PC-9 (cell line): ENCODE measurements at regions not wholly inside any gene's neighbourhood (a gene's known extent, or its start where the extent isn't known, plus 50 kb on each side); places are given as distances from the start of the nearest gene placed in this dataset.

ENCODE experiments used
- BruUV-seq: library from RNA; stranded (reverse); fragments of 400-500 nt; replicated peaks from 2 replicates; lab custom pipeline; 2021; lab: Mats Ljungman, UMichigan
- CTCF ChIA-PET: fragments of 300-600 bp; sonication (Branson Sonifier 250); formaldehyde crosslinking; loops from one replicate; lab custom pipeline; 2022; ENCODE audit warnings: antibody characterized with exemption; lab: Charles Lee
- POLR2A ChIA-PET: fragments of 300-600 bp; sonication (Branson Sonifier 250); formaldehyde crosslinking; loops from one replicate; lab custom pipeline; 2022; ENCODE audit warnings: antibody characterized with exemption; ENCODE audit not compliant: unreplicated experiment; lab: Charles Lee
- DNase-seq, 2 experiments: peaks; one replicate each; pipeline versions ENCODE4 v3.0.0 to v3.0.0-alpha.2; 2015 to 2022; ENCODE audit warnings: mixed read lengths in 1 of 2
- H2AFZ ChIP-seq: fragments of 200-600 bp; sonication (generic); 2 replicates; pipeline ENCODE4 v1.8.1; 2017; ENCODE audit warnings: antibody characterized with exemption
- H3F3A ChIP-seq: fragments of 200-600 bp; sonication (generic); 2 replicates; pipeline ENCODE4 v1.8.1; 2017; ENCODE audit warnings: antibody characterized with exemption, mild to moderate bottlenecking, low read depth; ENCODE audit not compliant: insufficient read depth
- H3K27ac ChIP-seq: fragments of 200-600 bp; sonication (generic); 2 replicates; pipeline ENCODE4 v1.6.1; 2016; ENCODE audit warnings: mixed run types
- H3K27me3 ChIP-seq: fragments of 200-600 bp; sonication (generic); 2 replicates; pipeline ENCODE4 v1.6.1; 2016; ENCODE audit warnings: low read depth, mixed run types; ENCODE audit not compliant: insufficient read depth
- H3K36me3 ChIP-seq: fragments of 200-600 bp; sonication (generic); 2 replicates; pipeline ENCODE4 v1.6.1; 2016; ENCODE audit warnings: low read depth, mixed run types
- H3K4me1 ChIP-seq: fragments of 200-600 bp; sonication (generic); replicated peaks from 2 replicates; pipeline ENCODE4 v1.6.1; 2016; ENCODE audit warnings: mixed run types; ENCODE audit not compliant: insufficient read depth
- H3K4me2 ChIP-seq: fragments of 200-600 bp; sonication (generic); 2 replicates; pipeline ENCODE4 v1.6.1; 2017; ENCODE audit warnings: mixed run types
- H3K4me3 ChIP-seq: fragments of 200-600 bp; sonication (generic); 2 replicates; pipeline ENCODE4 v1.6.1; 2016; ENCODE audit warnings: mixed run types
- H3K79me2 ChIP-seq: fragments of 200-600 bp; sonication (generic); 2 replicates; pipeline ENCODE4 v1.6.1; 2017; ENCODE audit warnings: low read depth, mixed run types
- H3K9me2 ChIP-seq: fragments of 200-600 bp; sonication (generic); 2 replicates; pipeline ENCODE4 v1.8.1; 2017; ENCODE audit warnings: mild to moderate bottlenecking; ENCODE audit not compliant: insufficient read depth
- H3K9me3 ChIP-seq: fragments of 200-600 bp; sonication (generic); 2 replicates; pipeline ENCODE4 v1.8.1; 2016; ENCODE audit warnings: low read depth; ENCODE audit not compliant: insufficient read depth
- H4K20me1 ChIP-seq: fragments of 200-600 bp; sonication (generic); 2 replicates; pipeline ENCODE4 v1.8.1; 2017; ENCODE audit not compliant: insufficient read depth
- EZH2 ChIP-seq: fragments of 200-600 bp; sonication (generic); IDR thresholded peaks from 2 replicates; pipeline ENCODE4 v1.8.0; 2017; ENCODE audit warnings: antibody characterized with exemption, low read depth
- intact Hi-C: fragments of 100-400 bp; cut with micrococcal nuclease; formaldehyde crosslinking; loops from one replicate; pipeline ENCODE4 v1.10.0; 2022; ENCODE audit not compliant: unreplicated experiment
- TF ChIP-seq, protein P1 (sequence below): fragments of 200-600 bp; sonication (generic); conservative IDR thresholded peaks from 2 replicates; pipeline ENCODE4 v1.6.1; 2017; ENCODE audit warnings: mixed run types, antibody characterized with exemption, mild to moderate bottlenecking, moderate library complexity

DNA sequence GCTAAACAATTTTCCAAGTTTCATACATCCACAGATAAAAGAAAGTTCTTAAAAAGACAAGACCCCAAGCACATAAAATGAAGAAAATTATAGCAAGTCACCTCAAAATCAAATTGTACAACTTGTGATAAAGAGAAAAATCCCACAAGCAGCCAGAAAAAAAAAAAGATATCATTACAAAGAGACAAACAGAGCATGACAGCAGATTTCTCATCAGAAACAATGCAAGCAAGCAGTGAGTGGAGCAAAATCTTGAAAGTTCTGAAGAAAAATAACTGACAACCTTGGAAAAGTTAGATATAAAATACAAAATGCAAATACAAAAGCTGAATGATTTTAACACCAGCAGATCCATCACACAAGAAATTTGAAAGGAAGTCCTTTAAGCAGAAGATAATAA is 194.5 kb upstream of the SOX5 start:
- Histone ChIP-seq H3K79me2 (no peaks in the 10 kb centered on the region), H3K27ac (no peak overlapping the region), H3K4me3 (no peak overlapping the region), H2AFZ (no peak overlapping the region), H3K9me3 (no peaks in the 10 kb centered on the region), H4K20me1 (0 out of 2 replicates have a peak, but pooled peaks cover 3% of the 10 kb centered on the region), H3K9me2 (no peaks in the 10 kb centered on the region), H3K4me1 (no peaks in the 10 kb centered on the region), H3K4me2 (no peak overlapping the region), H3F3A (no peaks in the 10 kb centered on the region), H3K36me3 (no peaks in the 10 kb centered on the region), H3K27me3 (peaks cover 23% of the 10 kb centered on the region; the same call in 1 of the 2 replicates)
- no TSS peak for BruUV-seq
- no peak for TF ChIP-seq EZH2
- TF ChIP-seq, protein P1, sequence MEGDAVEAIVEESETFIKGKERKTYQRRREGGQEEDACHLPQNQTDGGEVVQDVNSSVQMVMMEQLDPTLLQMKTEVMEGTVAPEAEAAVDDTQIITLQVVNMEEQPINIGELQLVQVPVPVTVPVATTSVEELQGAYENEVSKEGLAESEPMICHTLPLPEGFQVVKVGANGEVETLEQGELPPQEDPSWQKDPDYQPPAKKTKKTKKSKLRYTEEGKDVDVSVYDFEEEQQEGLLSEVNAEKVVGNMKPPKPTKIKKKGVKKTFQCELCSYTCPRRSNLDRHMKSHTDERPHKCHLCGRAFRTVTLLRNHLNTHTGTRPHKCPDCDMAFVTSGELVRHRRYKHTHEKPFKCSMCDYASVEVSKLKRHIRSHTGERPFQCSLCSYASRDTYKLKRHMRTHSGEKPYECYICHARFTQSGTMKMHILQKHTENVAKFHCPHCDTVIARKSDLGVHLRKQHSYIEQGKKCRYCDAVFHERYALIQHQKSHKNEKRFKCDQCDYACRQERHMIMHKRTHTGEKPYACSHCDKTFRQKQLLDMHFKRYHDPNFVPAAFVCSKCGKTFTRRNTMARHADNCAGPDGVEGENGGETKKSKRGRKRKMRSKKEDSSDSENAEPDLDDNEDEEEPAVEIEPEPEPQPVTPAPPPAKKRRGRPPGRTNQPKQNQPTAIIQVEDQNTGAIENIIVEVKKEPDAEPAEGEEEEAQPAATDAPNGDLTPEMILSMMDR, result no peak
- no peak for DNase-seq
- CTCF ChIA-PET, result no interaction called here
- POLR2A ChIA-PET, result no interaction called here
- intact Hi-C loops, result no loop called here

- no peak for TF ChIP-seq EZH2
- TF ChIP-seq, protein P1, result no peak
- no TSS peak for BruUV-seq
- intact Hi-C loops, result no loop called here
- 0 out of 2 replicates have a peak, but pooled peaks cover under 1% of the 10 kb centered on the region for H4K20me1 ChIP-seq
- ChIA-PET CTCF (no interaction called here), POLR2A (no interaction called here)
- H2AFZ ChIP-seq, result no peak overlapping the region
- H3K27ac ChIP-seq, result no peak overlapping the region
- H3K4me2 ChIP-seq, result no peak overlapping the region
- no peak for DNase-seq
- H3K27me3 ChIP-seq, result peaks cover 30% of the 10 kb centered on the region; the same call in 1 of the 2 replicates
- no peaks in the 10 kb centered on the region for H3K9me2 ChIP-seq
- H3K9me3 ChIP-seq, result no peaks in the 10 kb centered on the region
- no peak overlapping the region for H3K4me3 ChIP-seq
- H3F3A ChIP-seq, result no peaks in the 10 kb centered on the region
- no peaks in the 10 kb centered on the region for H3K4me1 ChIP-seq
- H3K79me2 ChIP-seq, result no peaks in the 10 kb centered on the region
- no peaks in the 10 kb centered on the region for H3K36me3 ChIP-seq
Observed at GRCh38 chr12:24139035-24139434, 189.6 kb upstream of the SOX5 start.

GRCh38 chr12:24138041-24138440 is 188.6 kb upstream of the SOX5 start:
- no peak overlapping the region for H2AFZ ChIP-seq
- H3K36me3 ChIP-seq, result no peaks in the 10 kb centered on the region
- H3K27ac ChIP-seq, result no peak overlapping the region
- H3K4me3 ChIP-seq, result no peak overlapping the region
- no peaks in the 10 kb centered on the region for H3K79me2 ChIP-seq
- H3K4me1 ChIP-seq, result no peaks in the 10 kb centered on the region
- DNase-seq, result no peak
- H4K20me1 ChIP-seq, result no peaks in the 10 kb centered on the region
- H3K4me2 ChIP-seq, result no peak overlapping the region
- ChIA-PET POLR2A (interaction anchor here (0.6 kb wide), 1 partner anchor 23 kb away, joined by 4 read pairs; no protein-coding TSS in a partner anchor), CTCF (no interaction called here)
- H3K9me3 ChIP-seq, result no peaks in the 10 kb centered on the region
- no peak for TF ChIP-seq EZH2
- TF ChIP-seq, protein P1, result no peak
- BruUV-seq, result no TSS peak
- H3F3A ChIP-seq, result no peaks in the 10 kb centered on the region
- intact Hi-C loops, result no loop called here
- H3K9me2 ChIP-seq, result no peaks in the 10 kb centered on the region
- peaks cover 32% of the 10 kb centered on the region; the same call in 1 of the 2 replicates for H3K27me3 ChIP-seq
